Ascending aorta (tissue), 2 donors: ENCODE measurements at regions not wholly inside any gene's neighbourhood (a gene's known extent, or its start where the extent isn't known, plus 50 kb on each side); places are given as distances from the start of the nearest gene placed in this dataset.

Source experiments
- DNase-seq, 2 donors: peaks; one replicate each; pipeline ENCODE4 v3.0.0-alpha.2; 2019; ENCODE audit warnings: low spot score in 2 of 2
- H3K27ac ChIP-seq, 2 donors: fragments of 200-600 bp; sonication (generic); one replicate each; pipeline ENCODE4 v1.5.1; 2016 to 2017; ENCODE audit warnings: mild to moderate bottlenecking in 1 of 2
- H3K27me3 ChIP-seq: fragments of 200-600 bp; sonication (generic); one replicate; pipeline ENCODE4 v1.5.1; 2017
- H3K36me3 ChIP-seq, 2 donors: fragments of 200-600 bp; sonication (generic); one replicate each; pipeline ENCODE4 v1.5.1; 2016
- H3K4me1 ChIP-seq, 2 donors: fragments of 200-600 bp; sonication (generic); one replicate each; pipeline ENCODE4 v1.5.1; 2016 to 2017; ENCODE audit warnings: mild to moderate bottlenecking in 1 of 2
- H3K4me3 ChIP-seq, 2 donors: fragments of 200-600 bp; sonication (generic); one replicate each; pipeline ENCODE4 v1.5.1; 2016 to 2017; ENCODE audit warnings: mild to moderate bottlenecking in 1 of 2
- H3K9me3 ChIP-seq, 2 donors: fragments of 200-600 bp; sonication (generic); one replicate each; pipeline ENCODE4 v1.5.1; 2016
- intact Hi-C: fragments of 100-400 bp; cut with DNase I; formaldehyde crosslinking; loops from one replicate; pipeline ENCODE4 v1.15.1; 2023
- TF ChIP-seq, protein P1 (sequence below), 3 experiments: fragments of 200-600 bp in 2 of 3; fragments of 450-650 bp in 1 of 3; sonication (generic) in 2 of 3; IDR thresholded peaks; one replicate each; pipeline ENCODE4 v1.5.1; 2016 to 2019; ENCODE audit warnings: antibody characterized with exemption in 3 of 3, mild to moderate bottlenecking in 1 of 3, moderate library complexity in 1 of 3

DNA sequence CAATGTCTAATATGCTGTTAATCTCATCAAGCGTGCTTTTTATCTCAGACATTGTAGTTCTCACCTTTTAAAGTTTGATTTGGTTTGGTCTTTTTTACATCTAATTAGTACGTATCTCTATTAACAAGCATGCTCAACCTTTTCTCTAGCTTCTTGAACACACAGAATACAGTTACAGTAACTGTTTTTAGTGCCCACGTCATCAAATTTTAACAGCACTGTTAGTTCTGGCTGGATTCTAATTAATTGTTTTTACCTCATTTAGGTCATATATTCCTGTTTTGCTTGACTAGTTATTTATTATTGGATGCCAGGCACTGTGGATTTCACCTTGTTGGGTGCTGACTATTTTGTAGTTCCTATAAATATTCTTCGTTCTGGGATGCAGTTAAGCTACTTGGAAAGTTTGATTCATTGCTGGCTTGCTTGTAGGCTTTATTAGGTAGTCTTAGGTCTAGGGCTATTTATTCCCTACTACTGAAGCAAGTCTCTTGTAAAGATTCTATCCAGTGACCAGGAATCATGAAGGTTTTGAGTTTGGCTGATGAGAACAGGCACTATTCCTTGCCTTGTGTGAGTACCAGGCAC lies 263.0 kb downstream of the ETAA1 start:
- Histone ChIP-seq H3K9me3 (no peaks in the 10 kb centered on the region), H3K27me3 (no peaks in the 10 kb centered on the region), H3K4me3 (no peak overlapping the region), H3K36me3 (no peaks in the 10 kb centered on the region), H3K27ac (peak overlapping the region; percentile 12 to 44), H3K4me1 (peaks cover 0 to 17% of the 10 kb centered on the region in 2 donors)
- TF ChIP-seq, protein P1, sequence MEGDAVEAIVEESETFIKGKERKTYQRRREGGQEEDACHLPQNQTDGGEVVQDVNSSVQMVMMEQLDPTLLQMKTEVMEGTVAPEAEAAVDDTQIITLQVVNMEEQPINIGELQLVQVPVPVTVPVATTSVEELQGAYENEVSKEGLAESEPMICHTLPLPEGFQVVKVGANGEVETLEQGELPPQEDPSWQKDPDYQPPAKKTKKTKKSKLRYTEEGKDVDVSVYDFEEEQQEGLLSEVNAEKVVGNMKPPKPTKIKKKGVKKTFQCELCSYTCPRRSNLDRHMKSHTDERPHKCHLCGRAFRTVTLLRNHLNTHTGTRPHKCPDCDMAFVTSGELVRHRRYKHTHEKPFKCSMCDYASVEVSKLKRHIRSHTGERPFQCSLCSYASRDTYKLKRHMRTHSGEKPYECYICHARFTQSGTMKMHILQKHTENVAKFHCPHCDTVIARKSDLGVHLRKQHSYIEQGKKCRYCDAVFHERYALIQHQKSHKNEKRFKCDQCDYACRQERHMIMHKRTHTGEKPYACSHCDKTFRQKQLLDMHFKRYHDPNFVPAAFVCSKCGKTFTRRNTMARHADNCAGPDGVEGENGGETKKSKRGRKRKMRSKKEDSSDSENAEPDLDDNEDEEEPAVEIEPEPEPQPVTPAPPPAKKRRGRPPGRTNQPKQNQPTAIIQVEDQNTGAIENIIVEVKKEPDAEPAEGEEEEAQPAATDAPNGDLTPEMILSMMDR (IDR thresholded peaks at IDR 0.05): no peak
- DNase-seq: no peak
- intact Hi-C loops: loop anchor here (5.0 to 10.0 kb wide), 3 partner anchors 265 to 825 kb away; partner anchors contain the start of gene ETAA1

DNA sequence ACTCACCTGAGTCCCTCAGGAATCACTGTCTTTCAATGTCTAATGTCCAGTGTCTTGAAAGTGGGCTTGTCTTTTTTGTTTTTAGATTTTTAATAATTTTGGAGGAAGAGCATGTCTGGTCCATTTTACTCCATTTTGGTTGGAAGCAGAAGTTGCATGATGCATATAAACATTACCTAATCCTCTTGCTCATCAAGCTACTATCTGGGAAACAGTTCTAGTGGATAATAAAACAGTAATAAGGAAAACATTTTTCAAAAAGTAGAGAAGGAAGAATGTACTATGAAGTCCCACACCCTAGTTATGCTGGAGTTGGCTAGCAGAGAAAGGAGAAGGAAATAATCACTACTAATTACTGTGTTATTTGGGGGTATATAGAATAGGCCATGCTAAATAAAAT lies 263.7 kb downstream of the ETAA1 start:
- Histone ChIP-seq H3K27me3 (no peaks in the 10 kb centered on the region), H3K36me3 (no peaks in the 10 kb centered on the region), H3K4me1 (peaks cover 0 to 19% of the 10 kb centered on the region in 2 donors), H3K27ac (peak overlapping the region; percentile 12 to 44), H3K4me3 (no peak overlapping the region), H3K9me3 (no peaks in the 10 kb centered on the region)
- no peak for DNase-seq
- intact Hi-C loops: loop anchor here (5.0 to 10.0 kb wide), 3 partner anchors 266 to 826 kb away; partner anchors contain the start of gene ETAA1
- TF ChIP-seq, protein P1 (IDR thresholded peaks at IDR 0.05): no peak

DNA sequence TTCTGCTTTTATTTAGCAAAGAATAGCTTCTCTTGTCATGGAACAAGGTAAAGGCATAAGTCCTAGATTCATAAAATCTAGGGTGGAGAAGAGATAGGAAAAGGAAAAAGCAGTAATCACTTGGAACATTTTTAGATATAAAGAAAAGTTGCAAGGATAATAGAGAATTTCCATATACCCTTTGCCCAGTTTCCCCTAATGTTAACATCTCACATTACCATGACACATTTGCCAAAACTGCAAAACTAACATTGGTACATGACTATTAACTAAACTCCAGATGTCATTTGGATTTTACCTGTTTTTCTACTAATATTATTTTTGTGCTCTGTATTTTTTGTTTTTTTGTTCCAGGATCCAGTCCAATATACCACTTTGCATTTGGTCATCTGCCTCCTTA lies 265.1 kb downstream of the ETAA1 start:
- H3K4me1 ChIP-seq: peaks cover 0 to 25% of the 10 kb centered on the region in 2 donors
- H3K36me3 ChIP-seq: no peaks in the 10 kb centered on the region
- no peak overlapping the region for H3K4me3 ChIP-seq
- H3K27ac ChIP-seq: no peak overlapping the region
- H3K27me3 ChIP-seq: no peaks in the 10 kb centered on the region
- intact Hi-C loops: loop anchor here (5.0 to 10.0 kb wide), 3 partner anchors 267 to 827 kb away; partner anchors contain the start of gene ETAA1
- TF ChIP-seq, protein P1 (IDR thresholded peaks at IDR 0.05): no peak
- no peak for DNase-seq
- no peaks in the 10 kb centered on the region for H3K9me3 ChIP-seq

DNA sequence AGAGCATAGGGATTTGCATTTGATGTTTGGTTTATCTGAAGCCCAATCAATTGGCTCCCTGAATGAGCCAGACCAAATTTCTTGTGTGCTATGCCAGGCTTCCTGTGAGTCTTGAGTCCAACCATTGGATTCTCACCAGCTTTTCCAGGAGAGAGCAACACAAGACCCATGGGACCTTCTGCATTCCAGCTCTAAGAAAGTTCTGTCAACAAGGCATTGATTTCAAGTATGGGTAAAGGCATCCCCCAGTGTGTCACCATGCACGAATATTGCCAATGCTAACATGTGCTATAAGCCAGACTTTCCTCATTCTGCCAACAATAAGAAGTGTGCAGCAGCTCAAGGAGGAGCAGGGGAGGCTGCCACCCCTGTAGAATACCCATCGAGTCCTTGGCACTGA lies 266.6 kb downstream of the ETAA1 start:
- no peaks in the 10 kb centered on the region for H3K27me3 ChIP-seq
- peaks cover 0 to 26% of the 10 kb centered on the region in 2 donors for H3K4me1 ChIP-seq
- H3K27ac ChIP-seq: peak overlapping the region in 1 of 2 donors; percentile 26
- H3K9me3 ChIP-seq: no peaks in the 10 kb centered on the region
- H3K4me3 ChIP-seq: no peak overlapping the region
- TF ChIP-seq, protein P1 (IDR thresholded peaks at IDR 0.05): no peak
- intact Hi-C loops: loop anchor here (5.0 to 10.0 kb wide), 3 partner anchors 269 to 829 kb away; partner anchors contain the start of gene ETAA1
- no peaks in the 10 kb centered on the region for H3K36me3 ChIP-seq
- peak in 1 of 2 donors; percentile 68 for DNase-seq

DNA sequence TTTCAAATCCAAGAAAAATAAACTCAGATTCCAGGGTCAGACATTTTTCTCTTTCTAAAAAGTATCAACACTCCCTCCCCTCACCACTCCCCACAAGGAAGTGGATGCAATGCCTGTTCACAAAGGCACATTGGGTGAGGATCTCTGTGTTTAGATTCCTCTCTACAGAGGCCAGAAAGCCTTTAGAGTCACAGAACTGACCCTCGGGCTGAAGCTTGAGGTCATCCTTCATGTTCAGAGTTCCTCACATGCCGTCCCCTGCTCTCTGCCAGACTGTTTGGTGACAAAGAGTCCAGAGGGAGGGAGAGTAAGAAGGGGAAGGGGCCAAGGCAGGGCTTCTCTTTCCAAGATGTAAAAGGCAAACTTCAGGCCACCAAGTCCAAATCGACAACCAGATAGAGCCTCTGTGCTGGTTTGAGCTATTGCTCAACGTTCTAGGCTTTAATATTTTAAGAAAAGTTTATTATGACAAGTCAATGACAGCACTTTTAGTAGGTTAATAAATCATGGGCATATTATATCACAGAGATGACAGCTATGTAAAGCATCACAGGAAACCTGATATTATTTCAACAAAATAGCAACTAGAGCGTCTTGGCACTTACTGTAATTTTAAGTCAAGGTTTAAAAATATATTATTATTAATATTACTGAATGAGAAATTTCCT lies 269.4 kb downstream of the ETAA1 start:
- no peak overlapping the region for H3K4me3 ChIP-seq
- H3K4me1 ChIP-seq: peaks cover 0 to 23% of the 10 kb centered on the region in 2 donors
- no peaks in the 10 kb centered on the region for H3K27me3 ChIP-seq
- no peaks in the 10 kb centered on the region for H3K36me3 ChIP-seq
- no peaks in the 10 kb centered on the region for H3K9me3 ChIP-seq
- H3K27ac ChIP-seq: peak overlapping the region; percentile 73 to 78
- TF ChIP-seq, protein P1 (IDR thresholded peaks at IDR 0.05): no peak
- DNase-seq: peak in 1 of 2 donors; percentile 76
- intact Hi-C loops: loop anchor here (10.0 kb wide), 2 partner anchors 272 to 832 kb away; partner anchors contain the start of gene ETAA1
